A673 (cell line): ENCODE measurements at regions not wholly inside any gene's neighbourhood (a gene's known extent, or its start where the extent isn't known, plus 50 kb on each side); places are given as distances from the start of the nearest gene placed in this dataset.

ENCODE experiments used
- BruUV-seq: library from RNA; stranded (reverse); fragments of 400-500 nt; replicated peaks from 2 replicates; lab custom pipeline; 2021; lab: Mats Ljungman, UMichigan
- CTCF ChIA-PET: fragments of 300-600 bp; sonication (Branson Sonifier 250); formaldehyde crosslinking; loops from one replicate; lab custom pipeline; 2022; ENCODE audit warnings: antibody characterized with exemption; lab: Charles Lee
- POLR2A ChIA-PET: fragments of 300-600 bp; sonication (Branson Sonifier 250); formaldehyde crosslinking; loops from one replicate; lab custom pipeline; 2022; ENCODE audit warnings: antibody characterized with exemption; ENCODE audit not compliant: low non-redundant PET; lab: Charles Lee
- DNase-seq: peaks from one replicate; pipeline ENCODE4 v3.0.0-alpha.2; 2015; ENCODE audit warnings: low spot score
- H3K27ac ChIP-seq: fragments of 200-600 bp; sonication (generic); 2 replicates; pipeline ENCODE4 v1.5.1; 2016; ENCODE audit warnings: mixed run types, low read depth, mild to moderate bottlenecking, mixed read lengths, antibody characterized with exemption, low read length; ENCODE audit not compliant: poor library complexity, severe bottlenecking
- H3K27me3 ChIP-seq: fragments of 200-600 bp; sonication (generic); replicated peaks from 2 replicates; pipeline ENCODE4 v1.6.1; 2017; ENCODE audit warnings: mixed run types, low read depth, mild to moderate bottlenecking, mixed read lengths, antibody characterized with exemption, low read length; ENCODE audit not compliant: insufficient read depth, poor library complexity
- H3K36me3 ChIP-seq: fragments of 200-600 bp; sonication (generic); 2 replicates; pipeline ENCODE4 v1.6.1; 2016; ENCODE audit warnings: mixed run types, mild to moderate bottlenecking, mixed read lengths, antibody characterized with exemption, low read length; ENCODE audit not compliant: insufficient read depth, poor library complexity, severe bottlenecking
- H3K4me1 ChIP-seq: fragments of 200-600 bp; sonication (generic); 2 replicates; pipeline ENCODE4 v1.6.1; 2017; ENCODE audit warnings: mixed run types, mild to moderate bottlenecking, mixed read lengths, antibody characterized with exemption, low read length; ENCODE audit not compliant: insufficient read depth, poor library complexity, severe bottlenecking
- H3K4me3 ChIP-seq: fragments of 200-600 bp; sonication (generic); 2 replicates; pipeline ENCODE4 v1.5.1; 2016; ENCODE audit warnings: low read depth, mixed run types, mild to moderate bottlenecking, mixed read lengths, low read length; ENCODE audit not compliant: poor library complexity, severe bottlenecking
- H3K9me3 ChIP-seq: fragments of 200-600 bp; sonication (generic); 2 replicates; pipeline ENCODE4 v1.6.1; 2016; ENCODE audit warnings: mixed run types, low read depth, mild to moderate bottlenecking, mixed read lengths, antibody characterized with exemption, low read length; ENCODE audit not compliant: poor library complexity, severe bottlenecking
- EZH2 ChIP-seq: fragments of 200-600 bp; sonication (generic); IDR thresholded peaks from 2 replicates; pipeline ENCODE4 v1.6.1; 2017; ENCODE audit warnings: borderline replicate concordance, low read depth, mild to moderate bottlenecking, mixed read lengths, antibody characterized with exemption, low read length; ENCODE audit not compliant: poor library complexity, severe bottlenecking
- intact Hi-C: fragments of 100-400 bp; cut with micrococcal nuclease; formaldehyde crosslinking; loops from one replicate; pipeline ENCODE4 v1.10.0; 2022; ENCODE audit not compliant: unreplicated experiment
- TF ChIP-seq, protein P1 (sequence below): fragments of 300-800, 200-600 bp; sonication (generic); conservative IDR thresholded peaks from 2 replicates; pipeline ENCODE4 v1.5.1; 2017; ENCODE audit warnings: low read depth, mild to moderate bottlenecking, antibody characterized with exemption, low read length, moderate library complexity, mixed read lengths

DNA sequence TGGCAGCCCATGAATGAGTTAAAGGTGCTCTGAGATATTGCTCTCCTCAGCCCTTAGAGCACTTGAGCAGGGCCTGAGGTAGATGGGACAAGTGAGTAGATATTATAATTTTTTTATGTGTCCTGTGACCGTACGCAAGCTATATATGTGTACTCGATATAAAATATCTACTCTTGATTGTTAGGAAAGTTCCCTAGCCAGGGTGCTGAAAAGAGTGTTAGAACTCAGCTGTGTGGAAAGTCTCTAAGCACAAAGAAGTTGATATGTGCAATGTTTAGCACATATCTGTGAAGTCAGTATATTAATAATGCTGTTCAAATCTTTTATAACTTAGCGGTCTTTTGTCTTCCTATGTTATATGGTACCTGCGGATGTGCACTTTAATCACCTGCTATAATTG is 114.6 kb upstream of the PLD5 start:
- POLR2A ChIA-PET = no interaction called here
- CTCF ChIA-PET = no interaction called here
- intact Hi-C loops = no loop called here
- BruUV-seq = no TSS peak
- Histone ChIP-seq H3K27ac (no peak overlapping the region), H3K4me1 (no peaks in the 10 kb centered on the region), H3K36me3 (no peaks in the 10 kb centered on the region), H3K27me3 (no peaks in the 10 kb centered on the region), H3K9me3 (no peaks in the 10 kb centered on the region), H3K4me3 (no peak overlapping the region)
- no peak for DNase-seq
- TF ChIP-seq, protein P1, sequence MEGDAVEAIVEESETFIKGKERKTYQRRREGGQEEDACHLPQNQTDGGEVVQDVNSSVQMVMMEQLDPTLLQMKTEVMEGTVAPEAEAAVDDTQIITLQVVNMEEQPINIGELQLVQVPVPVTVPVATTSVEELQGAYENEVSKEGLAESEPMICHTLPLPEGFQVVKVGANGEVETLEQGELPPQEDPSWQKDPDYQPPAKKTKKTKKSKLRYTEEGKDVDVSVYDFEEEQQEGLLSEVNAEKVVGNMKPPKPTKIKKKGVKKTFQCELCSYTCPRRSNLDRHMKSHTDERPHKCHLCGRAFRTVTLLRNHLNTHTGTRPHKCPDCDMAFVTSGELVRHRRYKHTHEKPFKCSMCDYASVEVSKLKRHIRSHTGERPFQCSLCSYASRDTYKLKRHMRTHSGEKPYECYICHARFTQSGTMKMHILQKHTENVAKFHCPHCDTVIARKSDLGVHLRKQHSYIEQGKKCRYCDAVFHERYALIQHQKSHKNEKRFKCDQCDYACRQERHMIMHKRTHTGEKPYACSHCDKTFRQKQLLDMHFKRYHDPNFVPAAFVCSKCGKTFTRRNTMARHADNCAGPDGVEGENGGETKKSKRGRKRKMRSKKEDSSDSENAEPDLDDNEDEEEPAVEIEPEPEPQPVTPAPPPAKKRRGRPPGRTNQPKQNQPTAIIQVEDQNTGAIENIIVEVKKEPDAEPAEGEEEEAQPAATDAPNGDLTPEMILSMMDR = no peak
- no peak for TF ChIP-seq EZH2

DNA sequence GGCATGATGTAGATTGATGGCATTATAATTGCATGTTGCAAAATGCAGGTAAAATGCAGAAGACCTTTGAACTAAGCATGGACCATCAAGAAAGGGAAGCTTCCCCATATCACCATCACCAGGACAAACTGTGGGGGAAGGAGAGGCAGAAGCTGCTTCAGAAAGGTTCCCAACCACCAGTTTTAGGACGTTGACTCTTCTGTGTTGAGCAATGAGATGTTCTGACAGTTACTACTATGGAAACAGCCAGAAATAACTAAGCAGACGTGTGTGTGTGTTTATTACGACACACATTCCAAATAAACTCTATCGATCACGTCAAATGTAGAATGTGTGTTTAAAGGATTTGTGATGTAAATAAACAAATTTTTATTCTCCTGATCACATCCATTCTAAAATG is 110.2 kb upstream of the PLD5 start:
- no peaks in the 10 kb centered on the region for H3K9me3 ChIP-seq
- H3K27ac ChIP-seq = no peak overlapping the region
- BruUV-seq = no TSS peak
- ChIA-PET POLR2A (no interaction called here), CTCF (no interaction called here)
- no peak overlapping the region for H3K4me3 ChIP-seq
- H3K36me3 ChIP-seq = no peaks in the 10 kb centered on the region
- no peak for DNase-seq
- TF ChIP-seq EZH2 = no peak
- TF ChIP-seq, protein P1 = no peak
- H3K27me3 ChIP-seq = no peaks in the 10 kb centered on the region
- intact Hi-C loops = no loop called here
- H3K4me1 ChIP-seq = no peaks in the 10 kb centered on the region

DNA sequence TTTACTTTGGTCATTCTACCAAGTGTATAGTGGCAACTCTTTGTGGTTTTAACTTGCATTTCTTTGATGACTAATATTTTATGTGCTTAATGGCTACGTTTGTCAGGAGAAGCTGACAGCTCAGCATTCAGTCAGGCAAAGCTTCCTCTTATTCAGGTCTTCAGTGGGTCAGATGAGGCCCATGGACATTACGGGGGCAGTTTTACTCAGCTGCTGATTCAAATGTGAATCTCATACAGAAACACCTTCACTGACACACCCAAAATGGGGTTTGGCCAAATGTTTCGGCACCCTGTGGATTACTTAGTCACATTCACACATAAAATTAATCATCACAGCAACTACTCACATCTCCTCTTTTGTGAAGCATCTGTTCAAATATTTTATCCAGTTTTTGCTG is 104.9 kb upstream of the PLD5 start:
- H3K4me1 ChIP-seq = no peaks in the 10 kb centered on the region
- intact Hi-C loops = no loop called here
- TF ChIP-seq EZH2 = no peak
- TF ChIP-seq, protein P1 = no peak
- BruUV-seq = no TSS peak
- ChIA-PET CTCF (no interaction called here), POLR2A (no interaction called here)
- H3K36me3 ChIP-seq = no peaks in the 10 kb centered on the region
- H3K9me3 ChIP-seq = no peaks in the 10 kb centered on the region
- no peaks in the 10 kb centered on the region for H3K27me3 ChIP-seq
- H3K27ac ChIP-seq = no peak overlapping the region
- no peak overlapping the region for H3K4me3 ChIP-seq
- peak; percentile 5 for DNase-seq
